ENCODE measurements at regions not wholly inside any gene's neighbourhood (a gene's known extent, or its start where the extent isn't known, plus 50 kb on each side); places are given as distances from the start of the nearest gene placed in this dataset.
A peak's percentile ranks its signal among the peaks of the same experiment; 100 is the strongest.
"Not testable (repeated sequence)": the region's sequence is repeated elsewhere in the genome, so short reads cannot be mapped to it uniquely, and the experiment has no call there.

- DNase-seq (ENCODE audit: low spot score) = no peak
Observed at GRCh38 chr5:104001136-104001535, 438.5 kb upstream of the NUDT12 start.

DNA sequence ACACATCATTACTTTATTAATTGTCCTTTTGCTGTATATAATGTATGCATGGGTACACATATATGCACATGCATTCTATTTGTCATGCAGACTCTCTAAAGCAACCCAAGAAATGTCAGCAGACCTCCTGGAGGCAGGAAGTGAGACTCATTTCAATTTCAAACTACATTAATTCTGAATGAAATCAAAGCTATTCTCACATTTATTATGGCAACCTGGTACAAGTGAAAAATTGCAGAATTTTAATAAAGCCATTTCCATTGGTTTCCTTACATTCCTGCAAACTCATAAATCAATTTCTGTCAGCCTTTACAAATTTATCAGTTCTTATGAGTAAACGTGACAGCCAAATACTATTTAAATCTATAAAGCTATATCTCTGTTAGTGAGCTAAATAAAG lies 430.4 kb upstream of the NUDT12 start:
- DNase-seq (ENCODE audit: low spot score) = no peak

- DNase-seq (ENCODE audit: low spot score) = no peak
Observed at GRCh38 chr5:103990064-103990463, 427.5 kb upstream of the NUDT12 start.

GRCh38 chr5:103981592-103981991 lies 419.0 kb upstream of the NUDT12 start:
- no peak for DNase-seq (ENCODE audit: low spot score)

- DNase-seq (ENCODE audit: low spot score) = no peak
Observed at GRCh38 chr5:103973669-103974068, 411.1 kb upstream of the NUDT12 start.

DNA sequence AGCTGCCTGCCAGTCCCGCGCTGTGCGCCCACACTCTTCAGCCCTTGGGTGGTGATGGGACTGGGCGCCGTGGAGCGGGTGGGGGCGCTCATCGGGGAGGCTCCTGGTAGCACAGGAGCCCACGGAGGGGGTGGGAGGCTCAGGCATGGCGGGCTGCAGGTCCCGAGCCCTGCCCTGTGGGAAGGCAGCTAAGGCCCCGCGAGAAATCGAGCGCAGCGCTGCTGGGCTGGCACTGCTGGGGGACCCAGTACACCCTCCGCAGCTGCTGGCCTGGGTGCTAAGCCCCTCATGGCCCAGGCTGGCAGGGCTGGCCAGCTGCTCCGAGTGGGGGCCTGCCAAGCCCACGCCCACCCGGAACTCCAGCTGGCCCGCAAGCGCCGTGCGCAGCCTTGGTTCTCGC lies 403.7 kb upstream of the NUDT12 start:
- DNase-seq (ENCODE audit: low spot score) = not testable (repeated sequence)

GRCh38 chr5:103962023-103962422 lies 399.4 kb upstream of the NUDT12 start:
- DNase-seq (ENCODE audit: low spot score) = no peak

- no peak for DNase-seq (ENCODE audit: low spot score)
Observed at GRCh38 chr5:103953601-103954382, 391.2 kb upstream of the NUDT12 start.

- no peak for DNase-seq (ENCODE audit: low spot score)
Observed at GRCh38 chr5:103951776-103952175, 389.2 kb upstream of the NUDT12 start.

GRCh38 chr5:103943230-103943629 lies 380.6 kb upstream of the NUDT12 start:
- DNase-seq (ENCODE audit: low spot score) = no peak

DNA sequence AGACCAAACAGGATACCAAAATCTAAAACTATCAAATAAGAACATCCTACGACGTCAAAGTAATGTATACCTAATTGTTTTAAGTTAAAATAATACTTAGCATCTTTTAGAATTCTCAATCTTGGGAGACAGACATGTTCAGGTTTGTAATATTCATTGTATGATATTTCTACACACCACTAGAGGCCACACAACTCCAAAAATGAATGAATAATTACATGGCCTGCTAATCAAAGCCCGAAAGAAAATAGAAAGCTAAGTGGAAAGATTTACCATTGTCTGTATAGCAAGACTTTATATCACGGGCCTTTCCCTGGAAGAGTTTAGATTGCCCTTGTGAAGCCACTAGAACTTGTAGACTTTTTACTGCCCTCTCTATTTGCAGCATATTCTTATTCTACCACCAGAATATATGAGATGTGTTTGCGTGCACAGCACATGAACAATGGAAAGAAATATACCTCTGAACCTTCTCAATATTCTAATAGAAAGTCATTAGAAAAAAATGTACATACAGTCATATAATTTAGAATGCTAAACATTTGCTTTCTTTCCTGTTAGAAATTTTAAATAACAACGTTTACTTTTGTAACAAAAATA lies 380.1 kb upstream of the NUDT12 start:
- peak; percentile 13 for DNase-seq (ENCODE audit: low spot score)

- no peak for DNase-seq (ENCODE audit: low spot score)
Observed at GRCh38 chr5:103941596-103941995, 379.0 kb upstream of the NUDT12 start.

- DNase-seq (ENCODE audit: low spot score) = no peak
Observed at GRCh38 chr5:103938146-103938695, 375.6 kb upstream of the NUDT12 start.

GRCh38 chr5:103929338-103930013 lies 366.9 kb upstream of the NUDT12 start:
- DNase-seq (ENCODE audit: low spot score) = no peak

DNA sequence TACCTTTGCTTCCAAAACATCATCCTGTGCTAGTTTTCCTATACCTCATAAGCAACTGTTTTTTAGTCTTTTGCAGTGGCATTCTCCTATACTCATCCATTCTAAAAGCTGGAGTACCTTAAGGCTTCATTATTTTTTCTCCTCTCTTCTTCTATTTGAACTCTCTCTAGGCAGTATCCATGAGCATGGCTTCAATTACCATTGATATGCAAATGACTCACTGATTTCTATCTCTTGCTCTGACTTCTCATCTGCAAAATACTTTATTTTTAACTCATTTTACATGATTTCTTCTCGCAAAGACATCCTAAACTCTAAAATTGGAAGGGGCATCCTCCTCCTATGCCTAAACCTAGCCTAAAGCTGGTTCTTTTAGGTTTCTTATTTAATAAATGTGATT lies 365.1 kb upstream of the NUDT12 start:
- DNase-seq (ENCODE audit: low spot score) = no peak

DNA sequence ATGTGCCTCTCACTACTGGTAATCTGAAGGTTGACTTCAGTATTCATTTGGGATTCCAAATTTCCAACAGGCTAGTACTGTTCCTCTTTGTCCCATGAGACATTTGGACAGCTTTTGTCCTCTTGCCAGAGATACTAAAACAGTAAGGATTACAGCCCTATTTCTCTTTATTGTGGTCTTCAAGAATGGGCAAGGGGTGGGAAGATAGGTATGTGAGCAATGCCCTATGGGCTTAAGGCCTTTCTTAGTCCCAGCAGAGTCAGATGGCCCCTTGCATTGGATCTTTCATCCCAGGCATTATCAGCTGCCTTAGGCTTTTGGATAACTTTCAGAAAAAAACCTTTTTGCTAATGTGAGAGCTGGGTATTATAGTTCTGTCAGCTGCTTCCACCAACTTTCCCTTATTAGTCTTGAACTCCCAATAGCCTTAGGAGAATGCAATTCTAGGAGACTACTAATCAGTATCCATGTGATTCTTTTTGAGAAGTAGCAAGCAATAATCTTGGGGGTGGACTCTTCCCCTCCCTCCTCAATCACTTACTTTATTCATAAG lies 361.1 kb upstream of the NUDT12 start:
- no peak for DNase-seq (ENCODE audit: low spot score)

DNA sequence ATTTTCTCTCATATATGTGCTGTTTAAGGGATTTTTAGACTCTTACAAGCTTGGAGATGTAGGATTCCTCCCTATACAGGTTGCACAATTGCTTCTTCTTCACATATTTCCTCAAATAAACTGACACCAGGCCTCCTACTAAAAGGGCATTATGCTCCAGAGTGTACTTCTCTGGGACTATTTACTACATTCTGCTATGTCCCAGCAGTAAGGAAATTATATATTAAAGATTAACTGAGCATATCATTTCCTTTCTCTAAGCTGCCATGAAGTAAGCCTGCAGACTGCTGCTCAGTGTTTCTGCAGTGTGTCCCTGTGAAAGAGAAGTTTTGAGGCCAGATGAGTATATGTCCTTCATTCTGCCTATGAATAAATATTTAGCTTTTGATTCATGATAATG lies 356.9 kb upstream of the NUDT12 start:
- DNase-seq (ENCODE audit: low spot score) = no peak

DNA sequence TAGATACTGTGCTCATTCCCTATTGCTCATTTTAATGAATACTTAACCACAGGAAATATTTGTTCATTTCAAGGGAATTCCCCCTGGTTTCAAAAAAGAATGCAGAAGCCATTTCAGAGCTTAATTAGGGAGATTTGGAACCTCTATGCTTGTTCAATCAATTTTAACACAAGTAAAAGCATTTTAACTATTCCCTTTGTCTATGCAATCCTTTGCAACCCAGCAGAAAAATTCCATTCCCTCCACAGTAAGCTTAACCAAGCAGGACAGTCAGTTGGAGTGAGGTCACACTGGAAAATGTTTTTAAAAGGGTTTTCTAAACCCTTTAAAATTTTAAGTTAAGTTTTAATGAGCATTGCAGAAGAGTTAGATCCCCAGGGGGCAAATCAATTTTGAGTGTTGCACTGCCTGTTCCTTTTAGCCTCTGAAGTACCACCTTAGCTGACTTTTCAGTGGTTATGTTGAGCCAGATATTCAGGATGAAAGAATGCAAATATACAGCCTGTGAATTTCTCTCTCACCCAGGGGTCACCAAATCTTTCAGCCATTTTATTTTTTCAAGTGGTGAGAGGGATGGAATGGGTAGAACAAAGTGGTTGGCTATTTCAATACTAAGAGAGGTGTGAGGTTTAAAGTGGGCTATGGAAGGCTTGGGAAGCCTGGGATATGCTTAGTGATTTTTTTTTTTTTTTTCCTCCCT lies 356.2 kb upstream of the NUDT12 start:
- DNase-seq (ENCODE audit: low spot score) = no peak

DNA sequence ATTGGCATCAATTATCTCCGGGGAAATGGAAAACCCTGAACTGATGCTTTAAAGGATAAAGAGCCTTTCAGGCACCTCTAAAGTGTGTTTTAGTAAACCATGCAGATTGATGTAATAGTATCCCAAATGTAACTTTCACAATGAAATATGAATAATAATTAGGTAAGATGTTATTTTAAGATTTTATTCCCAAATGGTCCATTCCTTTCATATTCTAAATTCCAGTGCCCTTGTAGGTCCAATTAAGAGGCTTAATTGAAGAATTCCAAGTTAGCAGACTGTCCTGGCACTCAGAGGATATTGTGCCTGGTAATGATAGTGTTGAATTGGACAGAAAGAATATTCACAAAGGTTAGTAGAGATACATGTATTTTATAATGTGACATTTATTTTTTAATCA lies 352.5 kb upstream of the NUDT12 start:
- DNase-seq (ENCODE audit: low spot score) = no peak

DNA sequence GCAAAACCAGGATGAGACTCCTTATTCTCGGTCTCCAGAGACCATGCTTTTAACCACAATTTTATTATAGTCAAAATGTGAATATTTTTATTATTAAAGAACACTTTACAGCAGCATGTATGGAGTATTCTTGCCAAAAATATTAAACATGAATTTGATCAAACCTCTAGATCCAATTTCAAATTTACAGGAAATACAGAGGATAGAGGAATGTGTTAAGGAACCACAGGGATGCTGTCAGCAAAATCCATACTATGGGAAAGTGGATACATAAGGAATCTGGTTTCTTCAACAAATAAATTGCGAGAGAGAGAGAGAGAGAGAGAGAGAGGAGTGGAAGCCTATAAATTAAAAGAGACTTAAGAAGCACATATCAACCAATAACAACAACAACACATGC lies 348.2 kb upstream of the NUDT12 start:
- no peak for DNase-seq (ENCODE audit: low spot score)

- DNase-seq (ENCODE audit: low spot score) = no peak
Observed at GRCh38 chr5:103910011-103910410, 347.4 kb upstream of the NUDT12 start.

DNA sequence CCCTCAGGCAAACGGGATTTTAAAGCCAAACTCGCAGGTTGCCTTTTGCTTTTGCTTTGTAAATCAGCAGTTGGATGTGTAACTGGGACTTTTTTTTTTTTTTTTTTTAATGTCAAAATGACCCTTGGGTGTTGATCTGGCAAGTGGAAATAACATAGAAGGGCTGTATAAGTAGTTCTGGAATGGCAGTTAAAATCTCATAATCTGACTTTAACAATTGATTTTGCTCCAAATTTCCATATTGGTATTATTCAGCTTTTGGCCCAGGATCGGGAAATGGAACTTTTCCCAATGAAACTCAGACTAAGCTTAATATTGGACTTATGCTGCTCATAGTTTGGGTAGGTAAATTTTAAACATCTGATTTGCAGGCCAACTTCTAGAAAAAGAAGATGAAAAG lies 346.8 kb upstream of the NUDT12 start:
- no peak for DNase-seq (ENCODE audit: low spot score)
